ENCODE measurements at regions not wholly inside any gene's neighbourhood (a gene's known extent, or its start where the extent isn't known, plus 50 kb on each side); places are given as distances from the start of the nearest gene placed in this dataset.
"Not testable (repeated sequence)": the region's sequence is repeated elsewhere in the genome, so short reads cannot be mapped to it uniquely, and the experiment has no call there.

DNA sequence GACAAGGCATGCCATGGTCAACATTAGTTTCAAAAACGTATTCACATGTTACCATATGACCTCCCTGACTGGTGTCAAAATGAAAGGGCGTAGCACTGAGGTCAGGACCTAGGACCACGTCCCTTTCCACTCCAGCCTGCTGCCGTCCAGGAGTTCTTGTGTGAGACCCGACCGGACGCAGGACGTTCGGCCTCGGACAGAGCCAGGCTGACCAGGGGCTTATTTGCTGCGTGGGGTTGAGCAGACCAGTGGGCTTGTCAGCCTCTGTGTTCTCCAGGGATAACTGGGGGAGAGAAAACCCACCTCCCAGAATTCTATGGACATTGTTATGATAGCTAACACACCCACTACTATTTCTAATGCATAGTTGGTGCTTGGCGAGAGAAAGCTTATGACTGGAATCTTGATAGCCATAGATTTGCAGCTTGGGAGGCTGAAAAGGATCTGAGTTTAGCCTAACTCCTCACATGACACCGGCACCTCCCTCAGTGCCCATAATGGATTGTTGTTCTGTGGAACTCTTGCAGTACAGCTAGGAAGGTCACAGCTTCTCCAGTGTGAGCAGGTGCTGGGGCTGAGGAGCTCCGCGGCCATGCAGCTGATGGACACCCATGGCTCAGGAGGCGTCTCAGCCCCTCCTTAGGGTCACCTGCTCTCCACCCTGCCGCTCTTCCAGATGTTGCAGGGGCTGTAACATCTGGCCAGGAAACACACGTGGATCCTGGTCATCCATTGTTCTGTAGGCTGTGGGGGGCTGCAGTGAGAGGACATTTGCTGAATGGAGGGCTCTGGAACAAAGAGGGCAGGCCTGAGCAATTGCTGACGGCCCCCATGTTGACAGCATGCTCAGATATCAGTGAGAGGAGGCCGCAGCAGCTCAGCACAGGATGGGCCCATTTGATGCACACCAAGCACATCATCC lies 368.4 kb downstream of the IRX2 start:
- no peak for DNase-seq (ENCODE audit: low read depth in 2 of 2)

DNA sequence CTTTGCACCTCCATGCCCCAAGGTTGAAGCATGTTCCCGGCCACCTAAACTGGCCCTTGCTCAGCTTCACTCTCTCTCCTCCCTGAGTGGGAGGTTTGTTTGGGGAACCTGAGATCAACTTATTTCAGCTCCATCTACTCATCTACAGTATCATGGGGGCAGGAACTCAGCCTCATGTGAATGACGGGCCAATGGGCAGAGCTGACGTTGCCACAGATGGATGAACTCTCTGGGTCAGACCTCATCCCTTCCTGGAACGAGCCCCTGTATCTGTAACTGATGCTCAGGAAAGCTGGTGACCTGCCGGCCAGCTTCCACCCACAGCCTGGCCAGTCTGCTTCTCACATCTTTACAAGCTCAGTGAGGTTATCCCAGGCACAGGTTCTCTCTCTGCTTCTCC lies 369.6 kb downstream of the IRX2 start:
- no peak for DNase-seq (ENCODE audit: low read depth in 2 of 2)

DNA sequence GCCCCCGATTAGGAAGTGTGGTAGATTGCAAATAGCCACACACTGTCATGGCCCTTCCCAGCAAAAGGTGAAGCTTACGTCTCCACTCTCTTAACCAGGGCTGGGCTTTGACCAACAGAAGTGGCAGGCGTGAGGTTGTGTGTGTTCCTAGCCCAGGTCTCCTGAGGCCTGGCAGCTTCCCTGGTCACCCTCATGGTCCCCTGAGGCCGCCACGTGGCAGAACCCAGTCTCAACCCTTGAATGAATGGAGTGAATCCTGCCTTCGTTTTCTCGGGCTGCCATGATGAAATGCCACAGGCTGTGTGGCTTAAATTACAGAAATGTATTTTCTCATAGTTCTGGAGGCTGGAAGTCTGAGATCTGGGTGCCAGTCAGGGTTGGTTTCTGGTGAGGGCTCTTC lies 370.4 kb downstream of the IRX2 start:
- DNase-seq (ENCODE audit: low read depth in 2 of 2): no peak

DNA sequence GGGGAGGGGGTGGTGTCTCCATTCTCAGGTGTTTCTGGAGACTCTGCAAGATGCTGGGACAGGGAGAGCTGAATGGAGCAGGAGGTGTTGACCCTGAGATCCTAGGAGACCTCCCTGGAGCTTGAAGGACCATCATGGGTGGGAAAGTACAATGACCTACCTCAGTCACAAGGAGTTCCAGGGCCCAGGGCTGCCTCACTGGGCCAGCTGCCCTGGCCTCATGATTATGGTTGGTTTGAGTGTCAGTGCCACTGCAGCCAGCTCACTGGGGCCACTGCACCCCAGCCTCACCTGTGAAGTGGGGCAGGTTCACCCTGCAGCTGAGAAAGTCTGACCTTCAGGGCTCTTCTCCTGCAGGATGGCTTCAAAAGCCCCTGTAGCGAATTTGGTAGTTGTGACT lies 372.5 kb downstream of the IRX2 start:
- no peak for DNase-seq (ENCODE audit: low read depth in 2 of 2)

DNA sequence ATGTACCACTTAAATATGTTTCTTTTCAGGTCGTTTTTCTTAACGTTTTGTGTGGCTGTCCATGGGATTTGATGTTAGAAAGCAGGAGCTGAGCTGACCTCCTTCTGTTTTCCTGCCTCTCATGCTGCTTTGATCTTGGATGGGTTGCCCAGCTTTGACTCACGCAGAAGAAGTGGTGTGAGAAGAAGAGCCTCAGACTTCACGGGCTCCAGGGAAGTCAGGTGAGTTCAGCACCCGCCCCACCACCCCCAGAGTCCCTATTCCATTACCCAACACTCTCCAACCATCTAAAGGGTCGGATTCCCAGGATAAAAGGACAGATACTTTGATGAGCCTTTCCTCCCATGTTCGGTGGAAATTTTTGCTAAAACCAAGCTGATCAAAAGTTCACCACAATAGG lies 373.4 kb downstream of the IRX2 start:
- DNase-seq (ENCODE audit: low read depth in 2 of 2): no peak

DNA sequence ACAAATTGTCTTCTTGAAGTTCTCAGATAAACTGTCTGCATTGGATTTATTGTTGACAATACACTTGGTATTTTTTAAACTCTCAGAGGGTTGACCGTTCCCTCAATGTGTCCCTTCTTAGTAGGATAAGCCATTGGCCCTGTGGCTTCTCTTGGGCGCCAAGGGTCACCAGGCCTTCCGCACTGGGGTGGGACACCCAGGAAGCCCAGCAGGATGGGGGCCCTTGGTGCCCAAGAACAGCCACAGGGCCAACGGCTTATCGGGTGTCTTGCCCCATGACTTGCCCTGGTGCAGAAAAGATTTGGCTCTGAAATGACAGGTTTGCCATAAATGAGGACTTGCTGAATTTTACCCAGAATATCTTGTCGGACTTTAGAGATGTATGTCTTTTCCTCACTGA lies 375.0 kb downstream of the IRX2 start:
- no peak for DNase-seq (ENCODE audit: low read depth in 2 of 2)

DNA sequence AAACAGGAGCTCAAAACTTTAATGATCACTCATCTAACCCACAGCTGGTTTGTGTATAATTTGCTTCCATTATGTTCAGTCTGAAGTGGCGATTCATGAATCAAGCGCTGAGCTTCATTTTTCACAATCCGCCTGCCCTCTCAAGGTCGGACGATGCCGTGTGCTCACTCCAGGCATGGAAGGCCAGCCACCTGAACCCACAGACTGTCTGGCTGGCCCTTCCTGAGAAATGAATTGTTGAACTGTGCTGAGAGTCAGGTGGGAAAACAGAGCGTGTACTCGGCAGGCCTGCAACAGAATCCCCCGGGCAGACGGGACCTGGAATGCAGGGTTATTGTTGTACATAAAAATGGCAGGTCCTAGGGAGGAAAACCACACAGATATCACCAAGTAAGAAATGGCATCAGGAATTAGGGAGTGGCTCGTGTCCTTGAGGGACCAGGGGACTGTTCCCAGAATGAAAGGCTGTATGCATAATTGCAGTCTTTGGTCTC lies 375.7 kb downstream of the IRX2 start:
- DNase-seq (ENCODE audit: low read depth in 2 of 2): no peak

DNA sequence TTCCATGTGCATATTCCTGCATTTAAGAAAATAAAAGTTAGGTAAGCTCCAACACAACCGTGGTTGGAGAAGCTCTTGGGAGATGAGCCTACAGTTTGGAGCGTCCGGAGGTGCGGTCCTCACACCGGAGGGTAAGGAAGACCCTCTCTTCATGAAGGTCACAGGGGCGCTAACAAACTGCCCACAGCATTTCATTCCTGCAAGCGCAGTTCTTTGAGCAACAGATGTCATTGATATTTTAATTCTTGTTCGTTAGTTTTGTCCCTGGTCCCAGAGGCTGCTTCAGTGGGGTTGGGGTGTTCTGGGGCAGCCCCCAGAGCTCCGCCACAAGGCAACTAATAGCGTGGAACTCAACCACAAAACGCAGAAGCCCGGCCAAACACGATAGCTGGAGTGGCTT lies 376.2 kb downstream of the IRX2 start:
- DNase-seq (ENCODE audit: low read depth in 2 of 2): no peak

DNA sequence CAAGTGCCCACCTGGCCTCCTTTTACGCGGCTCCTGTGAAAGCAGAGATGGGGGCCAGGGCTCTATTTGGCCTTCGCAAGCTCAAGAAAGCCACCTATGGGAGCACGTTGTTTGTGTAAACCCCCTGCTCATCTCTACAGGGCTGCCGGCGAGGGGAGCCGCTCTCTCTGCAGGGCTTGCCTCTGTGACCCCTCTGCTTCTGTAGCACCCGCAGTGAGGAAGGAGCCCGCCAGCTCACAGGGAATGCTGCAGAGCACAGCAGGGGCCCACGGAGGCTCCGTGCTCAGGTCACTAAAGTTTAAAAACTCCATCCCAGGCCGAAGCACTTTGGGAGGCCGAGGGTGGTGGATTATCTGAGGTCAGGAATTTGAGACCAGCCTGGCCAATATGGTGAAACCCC lies 376.8 kb downstream of the IRX2 start:
- no peak for DNase-seq (ENCODE audit: low read depth in 2 of 2)

DNA sequence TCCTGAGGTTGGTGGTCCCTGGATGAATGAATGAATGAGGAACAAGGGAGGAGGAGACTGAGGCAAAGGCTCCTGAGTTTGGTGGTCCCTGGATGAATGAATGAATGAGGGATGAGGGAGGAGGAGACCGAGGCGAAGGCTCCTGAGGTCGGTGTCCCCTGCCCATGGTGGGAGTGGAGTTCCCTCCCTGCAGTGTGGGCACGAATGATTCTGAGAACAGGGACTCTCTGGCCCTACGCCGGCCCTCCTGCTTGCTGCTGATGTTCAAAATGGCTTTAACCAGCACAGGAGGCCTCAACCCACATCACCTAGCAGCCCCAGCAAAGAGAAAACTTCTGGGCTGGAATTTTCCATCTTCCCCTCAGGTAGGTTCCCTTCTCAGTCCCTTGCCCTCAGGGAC lies 377.8 kb downstream of the IRX2 start:
- no peak for DNase-seq (ENCODE audit: low read depth in 2 of 2)

DNA sequence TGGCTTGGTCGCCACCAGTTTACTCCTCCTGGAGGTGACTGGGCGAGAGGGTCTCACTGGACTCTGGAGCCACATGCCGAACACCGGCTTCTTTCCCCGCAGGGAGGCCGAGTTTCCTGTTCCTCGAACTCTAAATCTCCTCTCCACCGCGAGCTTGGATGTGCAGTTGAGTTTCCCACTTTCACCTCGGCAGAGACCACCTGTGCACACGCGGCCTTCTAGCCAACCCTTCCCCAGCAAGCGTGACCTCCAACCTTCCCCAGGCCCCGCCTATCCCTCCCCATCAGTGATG lies 380.1 kb downstream of the IRX2 start:
- DNase-seq (ENCODE audit: low read depth in 2 of 2): no peak

DNA sequence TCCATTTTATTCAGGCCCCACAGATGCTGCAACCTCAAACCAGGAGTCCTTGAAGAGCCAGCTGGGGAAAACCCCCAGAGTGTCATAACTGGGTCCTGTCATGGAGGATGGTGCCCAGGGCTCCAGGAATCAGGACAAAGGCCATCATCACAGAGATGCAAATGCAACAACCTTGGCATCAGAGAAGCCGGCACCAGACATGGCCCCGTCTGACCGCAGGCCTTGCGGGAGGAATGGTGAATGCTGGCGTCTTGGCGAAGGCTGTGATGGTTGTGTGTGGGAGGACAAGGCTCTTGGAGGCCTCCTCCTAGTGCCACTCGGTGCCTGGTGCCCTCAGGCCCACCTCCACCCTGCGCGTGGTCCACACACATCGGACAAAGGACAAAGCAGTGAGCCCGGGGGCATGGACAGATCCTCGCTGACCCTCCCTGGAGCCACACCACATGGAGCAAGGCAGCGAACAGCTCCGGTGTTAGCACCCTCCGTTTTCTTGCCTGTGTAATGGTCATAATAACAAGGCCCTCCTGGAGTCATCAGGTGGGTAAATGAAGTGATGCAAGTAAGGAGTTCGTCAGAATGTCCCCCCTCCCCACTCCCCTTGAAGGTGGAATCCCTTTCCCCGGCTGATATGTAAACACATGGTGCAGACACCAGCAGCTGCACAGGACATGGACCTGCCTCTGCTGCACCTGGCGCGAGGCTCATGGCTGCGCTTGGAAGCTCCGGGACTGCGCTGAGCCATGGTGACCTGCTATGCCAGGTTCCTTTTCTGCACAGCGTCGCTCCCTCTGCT lies 380.7 kb downstream of the IRX2 start:
- no peak for DNase-seq (ENCODE audit: low read depth in 2 of 2)

DNA sequence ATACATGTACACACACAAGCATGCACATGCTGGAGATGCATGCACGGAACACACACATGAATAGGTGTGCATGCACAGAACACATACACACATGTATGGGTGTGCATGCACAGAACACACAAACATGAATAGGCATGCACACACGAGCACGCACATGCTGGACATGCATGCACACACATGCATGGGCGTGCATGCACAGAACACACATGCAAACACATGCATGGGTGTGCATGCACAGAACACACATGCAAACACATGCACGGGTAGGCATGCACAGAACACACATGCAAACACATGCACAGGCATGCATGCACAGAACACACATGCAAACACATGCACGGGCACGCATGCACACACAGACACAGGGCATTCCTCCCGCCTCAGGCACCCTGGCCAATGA lies 382.3 kb downstream of the IRX2 start:
- DNase-seq (ENCODE audit: low read depth in 2 of 2): no peak

DNA sequence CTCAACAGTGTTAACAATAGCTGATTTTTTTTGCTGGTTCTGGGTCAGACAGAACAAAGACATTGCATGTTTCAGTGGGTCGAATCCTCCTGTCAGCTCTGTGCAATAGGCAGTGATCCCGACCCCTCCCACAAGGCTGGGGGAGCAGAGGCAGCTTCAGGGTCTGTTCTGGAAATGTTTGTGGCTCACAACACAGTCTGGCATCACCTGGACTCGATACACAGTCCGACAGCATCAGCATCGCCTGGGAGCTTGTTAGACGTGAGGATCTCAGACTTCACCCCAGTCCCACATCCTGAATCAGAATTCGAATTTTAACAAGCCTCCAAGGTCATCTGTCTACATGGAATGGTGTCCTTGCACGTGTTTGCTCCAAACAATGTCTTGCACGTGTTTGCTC lies 384.7 kb downstream of the IRX2 start:
- no peak for DNase-seq (ENCODE audit: low read depth in 2 of 2)

DNA sequence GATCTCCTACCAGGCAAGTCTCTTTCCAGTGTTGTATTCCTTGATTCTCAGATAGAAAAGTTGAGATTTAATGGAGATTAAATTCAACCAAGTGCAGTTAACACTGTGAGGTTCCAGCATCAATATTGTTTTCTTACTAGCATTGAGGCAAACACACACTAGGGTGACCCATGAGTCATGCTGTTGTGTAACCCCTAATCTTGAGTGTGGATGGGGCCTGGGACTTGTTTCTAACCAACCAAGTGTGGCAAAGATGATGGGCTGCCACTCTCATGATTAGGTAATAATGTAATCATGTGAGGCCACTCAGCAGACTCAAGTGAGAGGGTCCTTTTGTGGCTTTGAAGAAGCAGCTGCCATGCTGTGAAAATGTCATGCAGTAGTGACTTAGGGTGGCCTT lies 394.2 kb downstream of the IRX2 start:
- no peak for DNase-seq (ENCODE audit: low read depth in 2 of 2)

DNA sequence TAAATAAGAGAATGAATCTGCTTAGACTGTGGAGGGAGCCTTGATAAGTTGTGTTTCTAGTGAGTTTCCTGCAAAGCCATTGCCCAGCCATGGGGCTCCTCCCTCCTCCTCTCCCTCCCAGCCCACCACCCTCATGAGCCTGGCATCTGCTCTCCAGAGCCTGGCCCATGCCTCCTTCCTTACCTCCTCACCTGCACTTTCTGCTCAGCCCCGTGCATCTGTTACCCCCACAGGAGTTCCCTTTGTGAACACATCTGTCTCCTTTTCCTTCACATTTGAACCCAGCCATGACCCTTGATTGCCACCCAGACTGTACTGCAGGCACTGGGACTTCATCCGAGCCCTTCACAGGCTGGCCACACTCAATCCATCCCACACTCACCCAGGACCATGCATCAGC lies 395.6 kb downstream of the IRX2 start:
- no peak for DNase-seq (ENCODE audit: low read depth in 2 of 2)

DNA sequence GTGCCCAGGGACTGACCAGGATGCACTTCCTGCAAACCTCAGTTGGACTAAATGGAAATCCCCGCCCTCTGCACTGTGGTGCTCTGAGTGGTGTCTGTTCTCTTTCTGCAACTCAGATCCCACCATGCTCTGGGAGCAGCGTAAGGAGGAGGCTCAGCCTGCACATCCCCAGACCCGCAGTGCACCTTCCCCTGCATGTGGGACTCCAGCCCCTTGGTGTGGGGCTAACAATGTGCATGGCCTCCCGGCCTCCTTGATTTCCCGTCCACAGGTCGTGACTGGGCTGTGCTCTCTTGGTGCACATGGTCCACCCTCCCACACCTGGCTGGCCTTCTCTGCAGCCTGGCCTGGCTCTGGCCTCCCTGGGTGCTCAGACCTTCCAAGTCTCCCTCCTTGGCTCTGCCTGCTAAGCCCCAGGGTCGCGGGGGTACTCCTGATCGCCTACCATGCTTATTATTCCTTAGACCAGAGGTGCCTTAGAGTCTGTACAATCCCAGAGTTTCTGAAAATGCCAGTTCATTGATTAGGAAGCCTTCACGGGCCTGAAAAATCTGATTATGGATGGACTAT lies 397.5 kb downstream of the IRX2 start:
- no peak for DNase-seq (ENCODE audit: low read depth in 2 of 2)

DNA sequence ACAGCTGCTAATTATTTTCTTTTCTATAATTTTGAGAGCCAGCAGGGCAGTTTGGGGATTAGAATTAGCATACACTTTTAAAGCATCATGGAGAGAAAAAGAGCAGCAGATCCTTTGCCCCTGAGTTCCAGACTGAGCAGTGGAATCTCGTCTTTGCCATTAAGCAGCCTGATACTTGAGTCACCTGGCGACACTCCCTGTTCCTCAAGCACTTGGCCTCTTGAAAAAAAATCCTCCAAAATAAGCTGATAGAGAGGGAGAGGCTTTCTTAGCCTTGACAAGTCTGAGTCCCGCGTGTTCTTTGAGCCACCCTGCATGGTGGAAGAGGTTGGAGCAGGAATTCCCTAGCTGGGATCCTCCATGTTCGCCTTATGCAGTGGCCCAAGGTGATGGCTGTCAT lies 398.3 kb downstream of the IRX2 start:
- DNase-seq (ENCODE audit: low read depth in 2 of 2): no peak

DNA sequence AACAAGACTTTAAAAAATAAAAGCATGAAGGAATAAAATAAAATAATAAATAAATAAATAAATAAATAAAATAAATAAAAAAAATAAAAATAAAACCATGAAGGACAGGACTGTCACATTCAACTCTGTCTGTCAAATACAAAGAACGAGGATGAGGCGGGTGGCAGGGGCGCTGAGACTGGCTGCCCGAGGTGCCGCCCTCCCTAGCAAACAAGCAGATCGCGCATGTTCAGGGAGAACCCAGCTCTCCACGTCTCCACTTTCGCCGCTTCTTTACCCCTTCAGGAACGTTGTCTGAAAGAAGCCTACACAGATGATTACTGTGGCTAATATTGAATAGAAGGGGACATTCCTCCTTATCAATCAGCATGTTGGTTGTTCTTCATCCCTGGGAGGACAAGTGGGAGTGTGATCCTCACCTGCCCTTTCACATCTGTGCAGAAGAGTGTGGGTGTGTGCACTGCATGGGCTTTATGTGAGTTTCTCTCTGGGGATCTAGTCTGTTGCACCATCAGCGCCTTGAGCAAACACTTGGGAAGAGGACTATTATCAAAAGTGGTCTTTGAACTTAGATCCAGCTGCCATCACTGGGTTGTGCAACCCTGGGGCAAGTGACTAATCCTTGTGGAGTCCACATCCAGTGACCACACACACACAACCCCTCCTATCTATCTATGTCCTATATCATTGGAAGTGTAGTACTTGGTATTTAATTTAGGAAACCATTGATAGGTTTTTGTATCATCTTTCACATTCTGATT lies 399.2 kb downstream of the IRX2 start:
- no peak for DNase-seq (ENCODE audit: low read depth in 2 of 2)

DNA sequence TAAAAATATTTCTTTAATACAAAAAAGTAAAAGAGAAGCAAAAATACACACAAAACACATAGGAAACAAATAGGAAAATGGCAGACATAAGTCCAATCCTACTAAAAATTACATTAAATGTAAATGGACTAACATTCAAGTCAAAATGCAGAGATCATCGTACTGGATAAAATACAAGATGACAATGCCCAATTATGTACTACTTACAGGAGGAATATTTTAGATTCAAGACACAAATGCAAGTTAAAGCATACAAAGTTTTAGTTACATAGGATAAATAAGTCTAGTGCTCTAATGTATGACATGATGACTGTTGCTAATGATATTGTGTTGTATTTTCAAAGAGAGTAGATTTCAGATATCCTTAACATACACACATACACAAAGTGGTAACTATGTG lies 401.7 kb downstream of the IRX2 start:
- not testable (repeated sequence) for DNase-seq (ENCODE audit: low read depth in 2 of 2)

DNA sequence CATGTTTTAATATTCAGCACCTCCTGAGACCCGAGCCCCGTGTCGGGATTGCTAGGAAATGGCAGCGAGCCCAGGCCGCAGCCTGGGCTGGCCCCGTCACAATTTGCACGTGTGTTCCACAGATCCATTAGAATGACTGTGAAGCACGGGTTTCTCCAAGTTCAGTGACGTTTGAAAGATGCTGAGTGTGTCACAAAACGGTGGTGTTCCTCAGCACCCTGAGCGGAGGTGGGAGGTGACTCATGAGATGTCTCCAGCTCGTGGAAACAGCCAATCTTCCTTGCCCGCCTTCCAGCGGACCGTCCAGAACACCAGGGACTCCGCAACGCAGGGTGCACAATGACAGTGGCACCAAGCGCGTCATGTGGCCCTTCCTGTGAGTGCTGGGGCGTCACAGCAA lies 412.8 kb downstream of the IRX2 start:
- DNase-seq (ENCODE audit: low read depth in 2 of 2): no peak
